ENCODE measurements at regions not wholly inside any gene's neighbourhood (a gene's known extent, or its start where the extent isn't known, plus 50 kb on each side); places are given as distances from the start of the nearest gene placed in this dataset.

- peak; percentile 45; the same call in 1 of the 2 replicates for TF ChIP-seq MTA3 (IDR thresholded peaks at IDR 0.05; ENCODE audit: borderline replicate concordance, low read length)
- TF ChIP-seq ESRRA (IDR thresholded peaks at IDR 0.05; ENCODE audit: low read length), result no peak
- TF ChIP-seq ZNF217 (IDR thresholded peaks at IDR 0.05), result no peak
- no peak for TF ChIP-seq SREBF2 (IDR thresholded peaks at IDR 0.05; ENCODE audit: low read length)
- no peak for TF ChIP-seq ZBTB4 (CRISPR knock-in tag; IDR thresholded peaks at IDR 0.05)
- no peak for TF ChIP-seq FOXK2 (IDR thresholded peaks at IDR 0.05)
- no peak for TF ChIP-seq NR2C1 (IDR thresholded peaks at IDR 0.05)
- TF ChIP-seq ATF3 (IDR thresholded peaks at IDR 0.05; ENCODE audit: borderline replicate concordance, extremely low read depth, low read depth, low read length), result no peak
- TF ChIP-seq RCOR1 (conservative IDR thresholded peaks at IDR 0.05; ENCODE audit: low read depth, low read length), result no peak
- peak; percentile 81 for TF ChIP-seq MEF2A (IDR thresholded peaks at IDR 0.05; ENCODE audit: insufficient read depth, low read depth, low read length)
- TF ChIP-seq ZNF274 (IDR thresholded peaks at IDR 0.05; ENCODE audit: insufficient read depth, insufficient read length), result no peak
- no peak for TF ChIP-seq E4F1 (IDR thresholded peaks at IDR 0.05; ENCODE audit: borderline replicate concordance, partially characterized antibody)
- TF ChIP-seq HDAC2 (IDR thresholded peaks at IDR 0.05), result no peak
- no peak for TF ChIP-seq ZNF384 (IDR thresholded peaks at IDR 0.05; ENCODE audit: borderline replicate concordance, low read depth, low read length)
- no peak for TF ChIP-seq MXI1 (IDR thresholded peaks at IDR 0.05; ENCODE audit: low read depth, low read length)
- TF ChIP-seq RFX5 (IDR thresholded peaks at IDR 0.05; ENCODE audit: low read depth, low read length), result no peak
- TF ChIP-seq GATAD2B (conservative IDR thresholded peaks at IDR 0.05; ENCODE audit: low read depth), result no peak
- TF ChIP-seq KDM1A (IDR thresholded peaks at IDR 0.05; ENCODE audit: borderline replicate concordance), result no peak
Measured at GRCh38 chr11:33942954-33943353, 51.1 kb upstream of the LMO2 start (continued).
